ENCODE measurements at regions not wholly inside any gene's neighbourhood (a gene's known extent, or its start where the extent isn't known, plus 50 kb on each side); places are given as distances from the start of the nearest gene placed in this dataset.

GRCh38 chr3:40631341-40631995 is 106.7 kb downstream of the ZNF621 start:
- H3K36me3 ChIP-seq (ENCODE audit: insufficient read depth, low read length), result no peaks in the 10 kb centered on the region
- H3K4me3 ChIP-seq (ENCODE audit: low read depth in 1 of 2, low read length in 2 of 2), result no peak overlapping the region
- ATAC-seq (ENCODE audit: insufficient read depth, low read depth) (no peak), DNase-seq (no peak)
- no peaks in the 10 kb centered on the region for H4K20me1 ChIP-seq (ENCODE audit: insufficient read depth, low read length)
- no peak overlapping the region for H3K27ac ChIP-seq (ENCODE audit: low read length)
- H3K79me2 ChIP-seq (ENCODE audit: insufficient read depth, low read length), result no peaks in the 10 kb centered on the region
- no peaks in the 10 kb centered on the region for H3K4me1 ChIP-seq (ENCODE audit: insufficient read depth, low read length)
- no peaks in the 10 kb centered on the region for H3K9me3 ChIP-seq (ENCODE audit: insufficient read depth, low read length, severe bottlenecking)
- no peak overlapping the region for H3K9ac ChIP-seq (ENCODE audit: low read depth, low read length)
- no peaks in the 10 kb centered on the region for H3K27me3 ChIP-seq (ENCODE audit: insufficient read depth, low read length, poor library complexity)
- no peak overlapping the region for H3K4me2 ChIP-seq (ENCODE audit: insufficient read depth, low read length)
- TF ChIP-seq EZH2 (IDR thresholded peaks at IDR 0.05; ENCODE audit: borderline replicate concordance, low read depth, low read length, severe bottlenecking) (no peak), CTCF (IDR thresholded peaks at IDR 0.05; ENCODE audit: borderline replicate concordance, extremely low read depth, low read length, poor library complexity, severe bottlenecking) (no peak)
- no peak overlapping the region for H2AFZ ChIP-seq (ENCODE audit: low read depth, low read length)

- no peak overlapping the region for H3K4me3 ChIP-seq (ENCODE audit: low read depth in 1 of 2, low read length in 2 of 2)
- no peak for ATAC-seq (ENCODE audit: insufficient read depth, low read depth)
- H3K36me3 ChIP-seq (ENCODE audit: insufficient read depth, low read length), result no peaks in the 10 kb centered on the region
These were observed 113.1 kb downstream of the ZNF621 start for GRCh38 chr3:40637906-40638305.

GRCh38 chr3:40639006-40639405 is 114.2 kb downstream of the ZNF621 start:
- Histone ChIP-seq H2AFZ (ENCODE audit: low read depth, low read length) (no peak overlapping the region), H4K20me1 (ENCODE audit: insufficient read depth, low read length) (no peaks in the 10 kb centered on the region)
- DNase-seq, result no peak

More at GRCh38 chr3:40637906-40638305, 113.1 kb downstream of the ZNF621 start:
- no peaks in the 10 kb centered on the region for H3K4me1 ChIP-seq (ENCODE audit: insufficient read depth, low read length)
- no peak overlapping the region for H3K27ac ChIP-seq (ENCODE audit: low read length)
- no peaks in the 10 kb centered on the region for H4K20me1 ChIP-seq (ENCODE audit: insufficient read depth, low read length)
- DNase-seq, result no peak
- H3K9me3 ChIP-seq (ENCODE audit: insufficient read depth, low read length, severe bottlenecking), result no peaks in the 10 kb centered on the region
- TF ChIP-seq CTCF (IDR thresholded peaks at IDR 0.05; ENCODE audit: borderline replicate concordance, extremely low read depth, low read length, poor library complexity, severe bottlenecking) (no peak), EZH2 (IDR thresholded peaks at IDR 0.05; ENCODE audit: borderline replicate concordance, low read depth, low read length, severe bottlenecking) (no peak)
- no peak overlapping the region for H3K4me2 ChIP-seq (ENCODE audit: insufficient read depth, low read length)
- H3K79me2 ChIP-seq (ENCODE audit: insufficient read depth, low read length), result no peaks in the 10 kb centered on the region
- no peak overlapping the region for H2AFZ ChIP-seq (ENCODE audit: low read depth, low read length)
- H3K27me3 ChIP-seq (ENCODE audit: insufficient read depth, low read length, poor library complexity), result no peaks in the 10 kb centered on the region
- H3K9ac ChIP-seq (ENCODE audit: low read depth, low read length), result no peak overlapping the region

More at GRCh38 chr3:40639006-40639405, 114.2 kb downstream of the ZNF621 start:
- ATAC-seq (ENCODE audit: insufficient read depth, low read depth), result no peak
- no peaks in the 10 kb centered on the region for H3K9me3 ChIP-seq (ENCODE audit: insufficient read depth, low read length, severe bottlenecking)
- no peaks in the 10 kb centered on the region for H3K4me1 ChIP-seq (ENCODE audit: insufficient read depth, low read length)
- no peaks in the 10 kb centered on the region for H3K79me2 ChIP-seq (ENCODE audit: insufficient read depth, low read length)
- no peaks in the 10 kb centered on the region for H3K27me3 ChIP-seq (ENCODE audit: insufficient read depth, low read length, poor library complexity)
- TF ChIP-seq EZH2 (IDR thresholded peaks at IDR 0.05; ENCODE audit: borderline replicate concordance, low read depth, low read length, severe bottlenecking) (no peak), CTCF (IDR thresholded peaks at IDR 0.05; ENCODE audit: borderline replicate concordance, extremely low read depth, low read length, poor library complexity, severe bottlenecking) (no peak)
- no peak overlapping the region for H3K9ac ChIP-seq (ENCODE audit: low read depth, low read length)
- H3K4me2 ChIP-seq (ENCODE audit: insufficient read depth, low read length), result no peak overlapping the region
- H3K27ac ChIP-seq (ENCODE audit: low read length), result no peak overlapping the region
- H3K36me3 ChIP-seq (ENCODE audit: insufficient read depth, low read length), result no peaks in the 10 kb centered on the region
- H3K4me3 ChIP-seq (ENCODE audit: low read depth in 1 of 2, low read length in 2 of 2), result no peak overlapping the region

Data from DND-41 (cell line).